ENCODE measurements at regions not wholly inside any gene's neighbourhood (a gene's known extent, or its start where the extent isn't known, plus 50 kb on each side); places are given as distances from the start of the nearest gene placed in this dataset.

- DNase-seq (ENCODE audit: low read depth): no peak
Measured at GRCh38 chr9:29701971-29702370, 2128.7 kb upstream of the C9orf72 start.

GRCh38 chr9:29714860-29715259, 2141.6 kb upstream of the C9orf72 start:
- no peak for DNase-seq (ENCODE audit: low read depth)

GRCh38 chr9:29717631-29718030, 2144.3 kb upstream of the C9orf72 start:
- no peak for DNase-seq (ENCODE audit: low read depth)

- DNase-seq (ENCODE audit: low read depth): no peak
Measured at GRCh38 chr9:29730163-29730562, 2156.9 kb upstream of the C9orf72 start.

GRCh38 chr9:29740518-29740917, 2167.2 kb upstream of the C9orf72 start:
- DNase-seq (ENCODE audit: low read depth): no peak

GRCh38 chr9:29741169-29741568, 2167.9 kb upstream of the C9orf72 start:
- DNase-seq (ENCODE audit: low read depth): no peak

GRCh38 chr9:29750062-29750461, 2176.8 kb upstream of the C9orf72 start:
- no peak for DNase-seq (ENCODE audit: low read depth)

- no peak for DNase-seq (ENCODE audit: low read depth)
Measured at GRCh38 chr9:29751226-29751625, 2177.9 kb upstream of the C9orf72 start.

- no peak for DNase-seq (ENCODE audit: low read depth)
Measured at GRCh38 chr9:29753638-29754037, 2180.4 kb upstream of the C9orf72 start.

- DNase-seq (ENCODE audit: low read depth): no peak
Measured at GRCh38 chr9:29769019-29769418, 2195.7 kb upstream of the C9orf72 start.

GRCh38 chr9:29773676-29774075, 2200.4 kb upstream of the C9orf72 start:
- no peak for DNase-seq (ENCODE audit: low read depth)

GRCh38 chr9:29775491-29775890, 2202.2 kb upstream of the C9orf72 start:
- DNase-seq (ENCODE audit: low read depth): no peak

GRCh38 chr9:29778281-29778849, 2205.1 kb upstream of the C9orf72 start:
- no peak for DNase-seq (ENCODE audit: low read depth)

- no peak for DNase-seq (ENCODE audit: low read depth)
Measured at GRCh38 chr9:29793970-29794369, 2220.7 kb upstream of the C9orf72 start.

GRCh38 chr9:29796291-29796952, 2223.1 kb upstream of the C9orf72 start:
- DNase-seq (ENCODE audit: low read depth): no peak

GRCh38 chr9:29798599-29798998, 2225.3 kb upstream of the C9orf72 start:
- DNase-seq (ENCODE audit: low read depth): no peak

GRCh38 chr9:29799227-29799626, 2225.9 kb upstream of the C9orf72 start:
- no peak for DNase-seq (ENCODE audit: low read depth)

GRCh38 chr9:29800821-29801220, 2227.5 kb upstream of the C9orf72 start:
- no peak for DNase-seq (ENCODE audit: low read depth)

GRCh38 chr9:29802454-29802853, 2229.2 kb upstream of the C9orf72 start:
- DNase-seq (ENCODE audit: low read depth): no peak

- DNase-seq (ENCODE audit: low read depth): no peak
Measured at GRCh38 chr9:29806937-29807618, 2233.8 kb upstream of the C9orf72 start.

- DNase-seq (ENCODE audit: low read depth): no peak
Measured at GRCh38 chr9:29816954-29817703, 2243.8 kb upstream of the C9orf72 start.

- no peak for DNase-seq (ENCODE audit: low read depth)
Measured at GRCh38 chr9:29822458-29822857, 2249.2 kb upstream of the C9orf72 start.

GRCh38 chr9:29826421-29826820, 2253.1 kb upstream of the C9orf72 start:
- no peak for DNase-seq (ENCODE audit: low read depth)
